Fibroblast of pulmonary artery (primary cell): ENCODE measurements at regions not wholly inside any gene's neighbourhood (a gene's known extent, or its start where the extent isn't known, plus 50 kb on each side); places are given as distances from the start of the nearest gene placed in this dataset.
A peak's percentile ranks its signal among the peaks of the same experiment; 100 is the strongest.
"Not testable (repeated sequence)": the region's sequence is repeated elsewhere in the genome, so short reads cannot be mapped to it uniquely, and the experiment has no call there.

ENCODE experiments used
- DNase-seq: peaks from one replicate; pipeline ENCODE4 v3.0.0-alpha.2; 2010; ENCODE audit warnings: low read depth
- H3K4me3 ChIP-seq: replicated peaks from 2 replicates; pipeline ENCODE4 v1.5.1; 2011; ENCODE audit warnings: low read depth, mild to moderate bottlenecking, control low read depth, low read length, moderate library complexity
- TF ChIP-seq, protein P1 (sequence below): IDR thresholded peaks from 2 replicates; pipeline ENCODE4 v1.5.1; 2011; ENCODE audit warnings: mild to moderate bottlenecking, control low read depth, low read length, inconsistent platforms; ENCODE audit errors: missing control alignments

DNA sequence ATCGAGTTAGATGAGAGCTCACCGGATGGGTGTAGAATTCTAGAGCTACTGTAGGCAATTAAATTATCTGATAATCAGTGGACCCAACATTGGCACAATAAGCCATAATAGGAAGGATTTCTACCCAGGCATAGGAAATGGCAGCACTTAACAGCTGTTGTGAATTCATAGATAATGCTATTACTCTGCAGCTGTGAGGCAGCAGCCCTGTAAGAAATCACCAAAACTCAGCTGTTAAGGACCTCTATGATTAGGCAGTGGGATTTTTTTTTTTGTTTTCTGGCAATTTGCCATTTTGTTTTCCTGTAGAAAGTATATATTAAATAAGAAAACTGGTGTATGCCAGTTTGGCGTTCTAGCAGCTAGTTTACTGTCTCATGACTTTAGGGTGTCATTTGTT, 609.1 kb upstream of the SLC35B3 start:
- H3K4me3 ChIP-seq, result no peak overlapping the region
- TF ChIP-seq, protein P1, sequence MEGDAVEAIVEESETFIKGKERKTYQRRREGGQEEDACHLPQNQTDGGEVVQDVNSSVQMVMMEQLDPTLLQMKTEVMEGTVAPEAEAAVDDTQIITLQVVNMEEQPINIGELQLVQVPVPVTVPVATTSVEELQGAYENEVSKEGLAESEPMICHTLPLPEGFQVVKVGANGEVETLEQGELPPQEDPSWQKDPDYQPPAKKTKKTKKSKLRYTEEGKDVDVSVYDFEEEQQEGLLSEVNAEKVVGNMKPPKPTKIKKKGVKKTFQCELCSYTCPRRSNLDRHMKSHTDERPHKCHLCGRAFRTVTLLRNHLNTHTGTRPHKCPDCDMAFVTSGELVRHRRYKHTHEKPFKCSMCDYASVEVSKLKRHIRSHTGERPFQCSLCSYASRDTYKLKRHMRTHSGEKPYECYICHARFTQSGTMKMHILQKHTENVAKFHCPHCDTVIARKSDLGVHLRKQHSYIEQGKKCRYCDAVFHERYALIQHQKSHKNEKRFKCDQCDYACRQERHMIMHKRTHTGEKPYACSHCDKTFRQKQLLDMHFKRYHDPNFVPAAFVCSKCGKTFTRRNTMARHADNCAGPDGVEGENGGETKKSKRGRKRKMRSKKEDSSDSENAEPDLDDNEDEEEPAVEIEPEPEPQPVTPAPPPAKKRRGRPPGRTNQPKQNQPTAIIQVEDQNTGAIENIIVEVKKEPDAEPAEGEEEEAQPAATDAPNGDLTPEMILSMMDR, result no peak
- no peak for DNase-seq

DNA sequence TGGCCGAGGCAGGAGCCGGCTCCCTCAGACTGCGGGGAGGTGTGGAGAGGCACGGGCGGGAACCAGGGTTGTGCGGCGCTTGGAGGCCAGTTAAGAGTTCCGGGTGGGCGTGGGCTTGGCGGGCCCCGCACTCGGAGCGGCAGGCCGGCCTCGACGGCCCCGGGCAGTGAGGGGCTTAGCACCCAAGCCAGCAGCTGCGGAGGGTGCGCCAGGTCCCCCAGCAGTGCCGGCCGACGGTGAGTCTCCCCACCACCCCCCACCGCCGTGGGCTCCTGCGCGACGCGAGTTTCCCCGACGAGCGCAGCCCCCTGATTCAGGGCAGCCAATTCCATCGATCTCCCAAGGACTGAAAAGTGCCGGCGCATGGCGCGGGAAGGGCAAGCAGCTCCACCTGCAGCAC, 605.4 kb upstream of the SLC35B3 start:
- TF ChIP-seq, protein P1, result no peak

DNA sequence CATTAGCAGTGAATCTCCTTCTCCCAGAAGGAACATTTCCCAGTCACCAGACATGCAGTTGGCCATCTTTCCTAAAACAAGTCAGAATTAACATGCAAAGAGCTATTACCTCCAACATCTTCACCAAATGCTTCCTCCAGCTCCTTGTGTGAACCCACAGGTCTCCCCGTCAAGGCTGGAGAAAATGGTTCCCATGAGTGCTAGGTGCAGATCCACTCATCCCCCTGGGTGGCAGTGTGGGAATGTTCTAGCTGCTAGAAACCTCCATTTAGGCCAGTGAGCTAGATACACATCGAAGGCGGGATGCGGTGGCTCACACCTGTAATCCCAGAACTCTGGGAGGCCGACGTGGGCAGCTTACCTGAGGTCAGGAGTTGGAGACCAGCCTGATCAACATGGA, 603.9 kb upstream of the SLC35B3 start:
- DNase-seq, result no peak
- TF ChIP-seq, protein P1, result no peak
- no peak overlapping the region for H3K4me3 ChIP-seq

More for the DNA sequence above, 605.4 kb upstream of the SLC35B3 start:
- DNase-seq, result no peak
- no peak overlapping the region for H3K4me3 ChIP-seq

DNA sequence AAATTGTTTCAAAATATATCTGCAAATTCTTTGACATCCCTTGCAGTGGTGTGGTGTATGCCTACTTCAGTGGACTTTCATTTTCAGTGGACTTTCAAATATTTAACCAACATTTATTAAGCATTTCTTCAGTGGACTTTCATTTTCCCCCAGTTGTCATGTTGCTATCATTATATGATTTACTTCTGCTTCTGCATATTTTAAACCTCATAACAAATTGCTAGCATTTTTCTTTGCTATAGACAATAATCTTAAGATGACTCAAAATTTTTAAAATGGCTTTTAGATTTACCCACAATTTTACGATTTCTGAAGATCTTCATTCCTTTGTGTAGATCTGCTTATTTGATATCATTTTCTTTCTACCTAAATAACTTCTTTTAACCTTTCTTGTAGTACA, 592.7 kb upstream of the SLC35B3 start:
- TF ChIP-seq, protein P1, result no peak
- H3K4me3 ChIP-seq, result no peak overlapping the region
- no peak for DNase-seq

DNA sequence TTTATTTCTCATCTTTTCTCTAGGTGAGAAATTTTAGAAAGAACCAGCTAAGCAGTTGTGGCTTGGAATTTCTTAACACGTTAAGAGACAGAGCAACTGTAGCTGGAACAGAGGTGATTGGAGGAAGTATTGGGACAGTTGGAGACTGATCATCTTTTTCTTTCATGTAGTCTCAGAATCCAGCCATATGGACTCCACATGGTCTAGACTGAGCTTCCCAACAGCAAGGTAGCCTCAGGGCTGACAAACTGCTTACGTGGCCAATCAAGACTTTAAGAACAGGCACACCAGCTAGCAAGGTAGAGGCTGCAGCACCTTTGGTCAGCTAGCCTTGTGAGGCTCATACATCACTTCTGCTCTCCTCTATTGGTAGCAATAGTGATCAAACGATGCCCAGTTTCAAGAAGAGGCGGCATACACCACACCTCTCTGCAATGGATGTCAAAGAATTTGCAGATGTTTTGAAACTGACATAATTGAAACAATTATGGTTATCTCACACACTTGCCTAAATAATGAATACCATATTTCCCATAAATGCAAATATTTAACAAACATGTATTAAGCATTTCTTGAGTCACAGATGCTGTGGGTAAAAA, 590.5 kb upstream of the SLC35B3 start:
- TF ChIP-seq, protein P1, result no peak
- H3K4me3 ChIP-seq, result no peak overlapping the region
- DNase-seq, result no peak

DNA sequence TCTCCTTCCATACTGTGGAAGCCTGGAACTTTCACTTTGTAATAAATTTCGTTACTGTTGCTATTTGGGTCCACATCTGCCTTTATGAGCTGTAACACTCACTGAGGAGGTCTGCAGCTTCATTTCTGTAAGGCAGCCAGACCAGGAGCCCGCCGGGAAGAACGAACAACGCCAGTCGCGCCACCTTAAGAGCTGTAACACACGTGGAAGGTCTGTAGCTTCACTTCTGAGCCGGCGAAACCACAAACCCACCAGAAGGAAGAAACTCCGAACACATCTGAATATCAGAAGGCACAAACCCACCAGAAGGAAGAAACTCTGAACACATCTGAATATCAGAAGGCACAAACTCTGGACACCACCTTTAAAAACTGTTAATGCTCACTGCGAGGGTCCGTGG, 589.9 kb upstream of the SLC35B3 start:
- no peak overlapping the region for H3K4me3 ChIP-seq
- no peak for DNase-seq
- TF ChIP-seq, protein P1, result no peak

DNA sequence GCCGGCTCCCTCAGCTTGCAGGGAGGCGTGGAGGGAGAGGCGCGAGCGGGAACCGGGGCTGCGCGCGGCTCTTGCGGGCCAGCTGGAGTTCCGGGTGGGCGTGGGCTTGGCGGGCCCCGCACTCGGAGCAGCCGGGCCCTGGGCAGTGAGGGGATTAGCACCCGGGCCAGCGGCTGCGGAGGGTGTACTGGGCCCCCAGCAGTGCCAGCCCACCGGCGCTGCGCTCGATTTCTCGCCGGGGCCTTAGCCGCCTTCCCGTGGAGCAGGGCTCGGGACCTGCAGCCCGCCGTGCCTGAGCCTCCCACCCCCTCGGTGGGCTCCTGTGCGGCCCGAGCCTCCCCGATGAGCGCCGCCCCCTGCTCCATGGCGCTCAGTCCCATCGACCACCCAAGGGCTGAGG, 588.9 kb upstream of the SLC35B3 start:
- H3K4me3 ChIP-seq, DNase-seq: not testable (repeated sequence)

DNA sequence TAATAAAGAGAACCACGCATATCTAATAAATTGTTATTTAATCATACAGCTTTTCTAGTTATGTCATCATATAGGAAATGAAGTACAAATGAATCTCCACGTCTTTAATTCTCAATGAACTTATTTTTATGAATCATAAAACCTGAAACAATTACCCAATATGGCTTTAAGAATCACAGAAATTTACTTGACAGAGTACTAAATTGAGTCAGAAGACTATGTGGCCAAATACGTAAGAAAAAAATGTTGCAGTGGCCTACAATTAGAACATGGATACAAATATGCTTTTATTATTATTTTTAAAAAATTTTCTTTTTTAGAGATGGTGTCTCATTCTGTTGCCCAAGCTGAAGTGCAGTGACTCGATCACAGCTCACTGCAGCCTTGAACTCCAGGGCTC, 584.7 kb upstream of the SLC35B3 start:
- TF ChIP-seq, protein P1, result no peak
- H3K4me3 ChIP-seq, result no peak overlapping the region
- peak; percentile 1 for DNase-seq
